ENCODE measurements at regions not wholly inside any gene's neighbourhood (a gene's known extent, or its start where the extent isn't known, plus 50 kb on each side); places are given as distances from the start of the nearest gene placed in this dataset.

GRCh38 chr6:148203281-148203925 lies 139.2 kb upstream of the SASH1 start (continued):
- TF ChIP-seq KDM5A (IDR thresholded peaks at IDR 0.05; ENCODE audit: low read length) (no peak), FOSL1 (IDR thresholded peaks at IDR 0.05; ENCODE audit: insufficient read depth, low read depth, low read length) (no peak), BCL11A (IDR thresholded peaks at IDR 0.05; ENCODE audit: low read depth in 2 of 2, low read length in 2 of 2) (no peak), PHF8 (conservative IDR thresholded peaks at IDR 0.05; ENCODE audit: low read depth, low read length) (no peak), SIX5 (IDR thresholded peaks at IDR 0.05; ENCODE audit: low read depth, low read length) (no peak)

All from H1 (cell line).